GM21825 (cell line): ENCODE measurements at regions not wholly inside any gene's neighbourhood (a gene's known extent, or its start where the extent isn't known, plus 50 kb on each side); places are given as distances from the start of the nearest gene placed in this dataset.

ENCODE experiments used
- ATAC-seq: cut with Tn5 transposase; IDR thresholded peaks from one replicate; pipeline ENCODE4 v1.9.1; 2021; ENCODE audit warnings: mild to moderate bottlenecking, moderate library complexity; ENCODE audit not compliant: unreplicated experiment

- ATAC-seq = no peak
Measured at GRCh38 chr2:14826518-14826917, 194.0 kb downstream of the LRATD1 start.

- no peak for ATAC-seq
Measured at GRCh38 chr2:14827226-14828023, 194.9 kb downstream of the LRATD1 start.

GRCh38 chr2:14828223-14828622 is 195.7 kb downstream of the LRATD1 start:
- no peak for ATAC-seq

GRCh38 chr2:14828968-14829367 is 196.5 kb downstream of the LRATD1 start:
- no peak for ATAC-seq

DNA sequence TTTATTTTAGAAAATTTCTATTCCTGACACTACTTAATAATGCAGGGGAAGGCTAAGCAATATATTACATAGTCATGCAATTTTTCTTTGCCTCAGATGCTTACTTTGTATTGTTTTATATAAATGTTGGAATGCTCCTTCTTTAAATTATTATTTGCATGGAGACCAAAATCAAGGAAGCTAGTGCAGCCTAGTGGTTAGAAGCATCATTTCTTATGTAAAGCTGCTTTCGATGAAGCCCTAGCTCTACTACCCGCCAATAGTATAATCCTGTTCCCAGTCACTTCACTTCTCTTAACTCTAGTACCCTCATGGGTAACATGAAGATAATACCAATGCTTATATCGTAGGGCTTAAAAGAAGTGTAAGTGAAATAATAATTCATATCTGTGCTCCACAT is 198.9 kb downstream of the LRATD1 start:
- ATAC-seq = no peak

- no peak for ATAC-seq
Measured at GRCh38 chr2:14843507-14844204, 211.1 kb downstream of the LRATD1 start.

GRCh38 chr2:14855751-14856150 is 223.2 kb downstream of the LRATD1 start:
- ATAC-seq = no peak

GRCh38 chr2:14861181-14861580 is 228.7 kb downstream of the LRATD1 start:
- no peak for ATAC-seq

DNA sequence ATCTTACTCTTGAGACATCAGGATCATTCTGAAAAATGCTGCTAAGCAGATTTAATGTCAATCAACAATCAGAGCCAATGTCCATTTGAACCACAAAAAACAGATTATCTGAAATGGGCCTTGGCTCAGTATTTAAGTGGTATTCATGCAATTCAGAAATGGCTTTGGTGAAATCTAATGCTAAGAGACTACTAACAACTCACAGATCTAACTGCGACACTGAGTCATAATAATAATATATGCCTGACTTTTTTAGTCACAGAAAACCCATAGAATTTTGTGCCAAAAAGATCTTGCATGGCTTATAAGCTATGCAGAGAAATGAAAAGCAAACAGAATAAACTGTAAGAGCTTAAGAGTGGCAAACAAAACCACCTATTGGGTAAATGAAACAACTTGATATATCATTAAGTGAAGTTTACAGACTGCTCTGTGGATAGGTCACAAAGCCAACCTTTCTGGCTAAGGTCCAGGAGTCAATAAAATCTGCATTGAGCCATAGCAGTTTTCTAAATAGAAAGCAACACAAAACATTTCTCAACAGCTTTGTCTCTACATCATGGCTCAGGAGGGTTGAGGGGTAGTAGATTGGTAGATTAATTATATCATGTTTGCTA is 234.3 kb downstream of the LRATD1 start:
- ATAC-seq = no peak

- no peak for ATAC-seq
Measured at GRCh38 chr2:14867853-14868252, 235.3 kb downstream of the LRATD1 start.

GRCh38 chr2:14872779-14873325 is 240.3 kb downstream of the LRATD1 start:
- ATAC-seq = no peak

DNA sequence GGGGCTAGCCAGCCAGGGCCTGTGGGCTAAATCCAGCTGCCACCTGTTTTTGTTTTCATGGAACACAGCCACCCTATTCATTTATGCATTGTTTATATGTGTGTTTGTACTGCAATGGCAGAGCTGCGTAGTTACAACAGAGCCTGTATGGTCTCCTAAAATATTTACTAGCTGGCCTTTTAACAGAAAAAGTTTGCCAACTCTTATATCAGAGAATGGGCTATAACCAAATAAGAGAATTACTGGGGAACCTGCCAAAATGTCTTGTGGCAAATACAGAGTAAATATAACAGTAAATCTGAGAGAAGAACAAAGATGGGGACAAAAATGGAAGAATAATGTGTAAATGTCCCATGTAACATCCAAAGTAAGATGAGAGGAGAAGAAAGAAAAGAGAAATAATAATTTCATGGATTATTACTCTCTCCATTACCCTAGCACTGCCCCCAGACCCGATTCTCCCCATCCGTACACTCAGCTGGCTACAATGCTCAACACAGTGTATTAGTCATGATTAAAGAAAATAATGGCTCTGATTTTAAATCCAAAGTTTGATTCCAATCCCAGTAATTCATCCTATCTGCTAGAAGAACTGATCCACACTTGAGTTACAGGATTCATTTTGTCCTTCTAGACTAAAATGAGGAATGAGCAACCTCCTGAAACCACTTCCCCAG is 249.3 kb downstream of the LRATD1 start:
- no peak for ATAC-seq

DNA sequence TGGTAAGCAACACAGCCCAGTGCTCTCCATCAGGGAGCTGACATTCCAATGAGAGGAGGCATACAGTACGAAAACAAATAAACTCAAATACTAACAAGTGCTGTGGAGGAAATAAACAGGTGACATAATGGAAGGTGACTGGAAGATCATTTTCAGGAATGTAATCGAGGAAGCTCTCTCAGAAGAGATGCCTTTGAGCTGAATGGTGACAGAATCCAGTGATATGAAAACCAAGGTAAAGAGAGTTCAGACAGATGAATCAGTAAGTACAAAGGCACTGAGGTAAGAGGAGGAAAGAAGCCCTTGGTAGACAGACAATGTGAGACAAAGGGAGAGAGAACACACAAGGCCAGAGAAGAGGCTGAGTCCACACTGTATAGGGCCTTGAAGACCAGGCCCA is 252.1 kb downstream of the LRATD1 start:
- ATAC-seq = no peak

- ATAC-seq = no peak
Measured at GRCh38 chr2:14891546-14891945, 259.0 kb downstream of the LRATD1 start.

DNA sequence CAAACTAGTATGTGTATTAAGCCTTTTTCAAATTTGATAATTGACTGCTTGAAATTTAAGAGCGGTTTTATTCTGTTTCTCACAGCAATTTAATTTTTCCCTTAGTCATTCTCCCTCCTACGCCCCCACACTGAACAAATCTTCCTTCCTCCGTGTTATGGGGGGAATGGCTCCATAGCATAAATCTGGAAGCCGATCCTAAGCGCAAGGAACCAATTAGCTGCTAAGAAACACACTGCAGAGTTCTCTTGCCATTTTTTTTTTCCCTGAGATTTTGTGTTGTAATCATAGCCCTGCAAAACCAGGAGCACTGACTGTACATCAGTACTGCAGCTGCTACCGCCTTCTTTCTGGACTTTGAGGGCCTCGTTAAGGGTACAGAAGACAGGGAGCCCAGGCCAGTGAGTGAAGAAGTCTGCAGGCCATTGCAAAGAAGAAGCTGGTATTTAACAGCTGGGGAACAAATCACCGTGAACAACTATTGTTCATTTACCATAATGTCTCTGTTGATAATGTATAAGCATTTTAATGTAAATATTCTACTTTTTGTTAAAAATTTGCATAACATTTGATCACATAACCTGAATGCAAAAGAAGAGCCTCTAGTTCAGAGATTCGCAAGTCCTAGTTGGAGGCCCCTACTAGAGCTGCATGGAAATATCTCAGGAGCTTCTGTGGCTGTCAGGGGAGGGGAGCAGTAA is 264.0 kb downstream of the LRATD1 start:
- ATAC-seq = no peak

- no peak for ATAC-seq
Measured at GRCh38 chr2:14899621-14900414, 267.3 kb downstream of the LRATD1 start.

DNA sequence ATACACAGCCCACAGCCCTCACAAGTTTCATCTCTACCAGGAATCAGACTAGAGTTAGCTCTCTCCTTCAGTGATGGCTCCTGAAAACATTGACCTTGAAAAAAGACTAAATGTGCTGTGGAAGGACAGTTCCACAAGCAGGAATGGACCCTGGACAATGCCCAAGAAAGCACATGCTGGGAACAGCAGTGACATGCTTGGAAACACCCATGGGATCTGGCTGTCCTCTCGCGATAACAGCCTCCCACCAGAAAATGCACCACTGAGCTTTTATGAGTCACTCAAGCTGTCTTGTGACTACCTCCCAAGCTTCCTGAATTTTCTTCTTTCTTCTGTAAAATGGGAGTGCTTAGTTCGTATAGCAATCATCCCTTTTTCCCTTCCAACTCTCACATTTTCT is 269.2 kb downstream of the LRATD1 start:
- no peak for ATAC-seq

DNA sequence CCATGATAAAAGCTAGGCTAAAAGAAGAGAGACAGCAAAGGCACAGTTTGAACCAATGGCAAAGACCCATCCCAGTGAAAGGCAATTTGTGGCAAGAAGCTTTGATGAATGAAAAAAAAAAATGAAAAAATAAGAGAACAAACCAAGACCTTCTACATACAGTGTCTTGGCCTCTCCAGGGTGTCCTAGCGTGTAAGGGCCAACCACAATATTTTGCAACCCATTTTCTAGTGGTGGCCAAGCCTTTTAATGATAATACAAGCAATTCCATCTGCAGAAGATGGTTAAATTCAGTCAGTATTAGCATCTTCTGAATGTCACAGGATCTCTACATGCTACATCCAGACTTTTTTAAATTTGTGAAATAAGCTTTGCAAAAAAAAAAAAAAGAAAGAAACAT is 270.4 kb downstream of the LRATD1 start:
- no peak for ATAC-seq

GRCh38 chr2:14903709-14904374 is 271.3 kb downstream of the LRATD1 start:
- ATAC-seq = peak; percentile 100
